IMR-90 (cell line): ENCODE measurements at regions not wholly inside any gene's neighbourhood (a gene's known extent, or its start where the extent isn't known, plus 50 kb on each side); places are given as distances from the start of the nearest gene placed in this dataset.

Experiments
- ATAC-seq: fragments of 200-7000 bp; cut with Tn5 transposase; 2 replicates; pipeline ENCODE4 v1.9.1; 2020; ENCODE audit warnings: low read depth, mild to moderate bottlenecking, moderate library complexity
- BruUV-seq: library from RNA; stranded (reverse); fragments of 400-500 nt; replicated peaks from 2 replicates; lab custom pipeline; 2021; lab: Mats Ljungman, UMichigan
- CTCF ChIA-PET: fragments of 300-600 bp; formaldehyde crosslinking; extraction: SDS; loops from one replicate; lab custom pipeline; 2021; ENCODE audit warnings: antibody characterized with exemption; lab: Yijun Ruan, JAX
- POLR2A ChIA-PET: fragments of 300-600 bp; sonication (Branson Sonifier 250); formaldehyde crosslinking; loops from one replicate; lab custom pipeline; 2022; ENCODE audit warnings: antibody characterized with exemption; ENCODE audit not compliant: unreplicated experiment; lab: Charles Lee
- DNase-seq: peaks from one replicate; pipeline ENCODE4 v3.0.0; 2013
- H2AFZ ChIP-seq: replicated peaks from 2 replicates; pipeline ENCODE3; 2013; ENCODE audit warnings: low read length, mild to moderate bottlenecking; ENCODE audit not compliant: poor library complexity
- H2AK5ac ChIP-seq: 2 replicates; pipeline ENCODE4 v1.6.1; 2013; ENCODE audit warnings: low read depth, low read length, inconsistent platforms
- H2AK9ac ChIP-seq: replicated peaks from 2 replicates; pipeline ENCODE3; 2013; ENCODE audit warnings: mild to moderate bottlenecking, low read depth, low read length, moderate library complexity; ENCODE audit not compliant: poor library complexity
- H2BK120ac ChIP-seq: 2 replicates; pipeline ENCODE4 v1.6.1; 2013; ENCODE audit warnings: low read depth, low read length, inconsistent platforms
- H2BK15ac ChIP-seq: 3 replicates; pipeline ENCODE4 v1.6.1; 2013; ENCODE audit warnings: low read depth, low read length, inconsistent platforms
- H2BK20ac ChIP-seq: 2 replicates; pipeline ENCODE4 v1.6.1; 2013; ENCODE audit warnings: low read depth, mild to moderate bottlenecking, inconsistent platforms, low read length, moderate library complexity
- H2BK5ac ChIP-seq: 2 replicates; pipeline ENCODE4 v1.6.1; 2013; ENCODE audit warnings: mild to moderate bottlenecking, low read depth, low read length, inconsistent platforms; ENCODE audit not compliant: poor library complexity, severe bottlenecking
- H3K14ac ChIP-seq: replicated peaks from 2 replicates; pipeline ENCODE4 v1.6.1; 2013; ENCODE audit warnings: low read depth, low read length, inconsistent platforms
- H3K18ac ChIP-seq: 2 replicates; pipeline ENCODE4 v1.6.1; 2013; ENCODE audit warnings: low read depth, low read length, control low read depth
- H3K23ac ChIP-seq: 2 replicates; pipeline ENCODE4 v1.6.1; 2013; ENCODE audit warnings: low read depth, low read length, inconsistent platforms
- H3K27ac ChIP-seq: 2 replicates; pipeline ENCODE4 v1.5.1; 2013; ENCODE audit warnings: mild to moderate bottlenecking, control low read depth, low read length; ENCODE audit not compliant: insufficient read depth
- H3K27me3 ChIP-seq: 2 replicates; pipeline ENCODE4 v1.6.1; 2013; ENCODE audit warnings: low read length; ENCODE audit not compliant: control insufficient read depth, insufficient read depth
- H3K36me3 ChIP-seq: 2 replicates; pipeline ENCODE4 v1.6.1; 2013; ENCODE audit warnings: low read length, mixed read lengths; ENCODE audit not compliant: control insufficient read depth, insufficient read depth
- H3K4ac ChIP-seq: 2 replicates; pipeline ENCODE4 v1.6.1; 2013; ENCODE audit warnings: low read depth, low read length, inconsistent platforms
- H3K4me1 ChIP-seq: 2 replicates; pipeline ENCODE4 v1.6.1; 2013; ENCODE audit warnings: low read length, mixed read lengths; ENCODE audit not compliant: control insufficient read depth, insufficient read depth
- H3K4me2 ChIP-seq: 2 replicates; pipeline ENCODE4 v1.6.1; 2013; ENCODE audit warnings: low read depth, mild to moderate bottlenecking, control low read depth, low read length, moderate library complexity
- H3K4me3 ChIP-seq: 2 replicates; pipeline ENCODE4 v1.5.1; 2013; ENCODE audit warnings: low read depth, mild to moderate bottlenecking, control low read depth, low read length, moderate library complexity; ENCODE audit not compliant: insufficient read depth
- H3K56ac ChIP-seq: 2 replicates; pipeline ENCODE4 v1.6.1; 2013; ENCODE audit warnings: low read length, inconsistent platforms; ENCODE audit not compliant: insufficient read depth; ENCODE audit errors: extremely low read depth
- H3K79me1 ChIP-seq, 2 experiments: 2 replicates each; pipeline ENCODE4 v1.6.1; 2013; ENCODE audit warnings: low read length in 2 of 2, inconsistent platforms in 1 of 2, low read depth in 1 of 2
- H3K9ac ChIP-seq: 2 replicates; pipeline ENCODE4 v1.6.1; 2013; ENCODE audit warnings: low read depth, low read length, control low read depth
- H3K9me1 ChIP-seq: 2 replicates; pipeline ENCODE4 v1.6.1; 2013; ENCODE audit warnings: low read length, inconsistent platforms; ENCODE audit not compliant: insufficient read depth
- H3K9me3 ChIP-seq: 2 replicates; pipeline ENCODE4 v1.6.1; 2013; ENCODE audit warnings: low read length; ENCODE audit not compliant: control insufficient read depth, insufficient read depth
- H4K20me1 ChIP-seq: 2 replicates; pipeline ENCODE4 v1.6.1; 2013; ENCODE audit warnings: low read length, inconsistent platforms; ENCODE audit not compliant: insufficient read depth
- H4K5ac ChIP-seq: 2 replicates; pipeline ENCODE4 v1.6.1; 2013; ENCODE audit warnings: mild to moderate bottlenecking, low read depth, low read length, control low read depth
- H4K8ac ChIP-seq, 2 experiments: 2 replicates each; pipeline ENCODE4 v1.6.1; 2013; ENCODE audit warnings: low read depth in 2 of 2, low read length in 2 of 2, control low read depth in 1 of 2, inconsistent platforms in 1 of 2
- H4K91ac ChIP-seq: 2 replicates; pipeline ENCODE4 v1.6.1; 2013; ENCODE audit warnings: low read depth, low read length, inconsistent platforms; ENCODE audit not compliant: insufficient read depth
- CEBPB ChIP-seq: IDR thresholded peaks from 2 replicates; pipeline ENCODE4 v1.6.1; 2012; ENCODE audit warnings: low read depth, low read length, improper control_type of control experiment
- FOS ChIP-seq: fragments of 150-350 bp; IDR thresholded peaks from 2 replicates; pipeline ENCODE4 v1.6.1; 2016; ENCODE audit warnings: low read depth, low read length
- MAFK ChIP-seq: IDR thresholded peaks from 2 replicates; pipeline ENCODE4 v1.6.1; 2012; ENCODE audit warnings: low read depth, low read length, improper control_type of control experiment
- POLR2A ChIP-seq: IDR thresholded peaks from 2 replicates; pipeline ENCODE4 v1.6.1; 2012; ENCODE audit warnings: mild to moderate bottlenecking, low read depth, low read length
- WGBS, 2 experiments: methylation state at CpG; one replicate each; pipeline versions ENCODE4 v1.1.5 to v1.1.7; 2013; ENCODE audit warnings: missing lambda C conversion rate in 2 of 2; ENCODE audit not compliant: insufficient read length in 1 of 2; ENCODE audit errors: extremely low coverage in 2 of 2; 5-methylcytosine and 5-hydroxymethylcytosine counted together
- dilution Hi-C: fragments of 300-500 bp; cut with HindIII; formaldehyde crosslinking; loops from one replicate; pipeline ENCODE4 v1.14.3; 2018; ENCODE audit warnings: low sequenced_read_pairs; ENCODE audit not compliant: unreplicated experiment
- in situ Hi-C: fragments of 300-500 bp; cut with MboI; formaldehyde crosslinking; loops from 3 replicates; pipeline ENCODE4 v1.14.3; 2019; ENCODE audit warnings: low sequenced_read_pairs, inconsistent platforms, mixed read lengths
- intact Hi-C: fragments of 100-400 bp; cut with micrococcal nuclease; formaldehyde crosslinking; loops from 2 replicates; pipeline ENCODE4 v1.10.0; 2022
- TF ChIP-seq, protein P1 (sequence below): fragments of 150-350 bp; IDR thresholded peaks from 2 replicates; pipeline ENCODE4 v1.6.1; 2016; ENCODE audit warnings: low read depth, mild to moderate bottlenecking, low read length, moderate library complexity, borderline replicate concordance

GRCh38 chr11:15816260-15816871, 540.0 kb downstream of the SOX6 start:
- Histone ChIP-seq H4K91ac (peak overlapping the region; percentile 57; the same call in 1 of the 2 replicates), H3K4me1 (peaks cover 8% of the 10 kb centered on the region), H2BK120ac (peak overlapping the region; percentile 70), H2AK5ac (peak overlapping the region; percentile 20; the same call in 1 of the 2 replicates), H2AK9ac (no peak overlapping the region), H2BK15ac (peak overlapping the region; percentile 59; the same call in 1 of the 3 replicates), H3K18ac (peak overlapping the region; percentile 30; the same call in 1 of the 2 replicates), H3K9me1 (no peaks in the 10 kb centered on the region; the same call in 1 of the 2 replicates), H3K4me3 (no peak overlapping the region), H3K27ac (peak overlapping the region; percentile 58; the same call in 1 of the 2 replicates), H3K56ac (no peak overlapping the region), H3K4me2 (peak overlapping the region; percentile 51), H3K14ac (peak overlapping the region; percentile 15), H2BK20ac (peak overlapping the region; percentile 70), H4K5ac (no peak overlapping the region; the same call in 1 of the 2 replicates), H3K4ac (peak overlapping the region; percentile 56; the same call in 1 of the 2 replicates), H3K79me1 (no peaks in the 10 kb centered on the region), H2BK5ac (peak overlapping the region; percentile 77), H3K27me3 (no peaks in the 10 kb centered on the region), H3K36me3 (no peaks in the 10 kb centered on the region), H2AFZ (peak overlapping the region; percentile 37), H3K23ac (no peak overlapping the region), H4K8ac (peak overlapping the region in 1 of 2 experiments; percentile 65; a peak in 1 of 4 replicates), H3K9ac (no peak overlapping the region), H3K9me3 (no peaks in the 10 kb centered on the region), H4K20me1 (no peaks in the 10 kb centered on the region)
- in situ Hi-C loops, result no loop called here
- ChIA-PET POLR2A (no interaction called here), CTCF (interaction anchor here (1.6 to 1.7 kb wide), 2 partner anchors 15 to 167 kb away, joined by 4 read pairs; no protein-coding TSS in a partner anchor)
- TF ChIP-seq MAFK (no peak), CEBPB (peak; percentile 99), FOS (peak; percentile 63; the same call in 1 of the 2 replicates), POLR2A (no peak)
- TF ChIP-seq, protein P1, sequence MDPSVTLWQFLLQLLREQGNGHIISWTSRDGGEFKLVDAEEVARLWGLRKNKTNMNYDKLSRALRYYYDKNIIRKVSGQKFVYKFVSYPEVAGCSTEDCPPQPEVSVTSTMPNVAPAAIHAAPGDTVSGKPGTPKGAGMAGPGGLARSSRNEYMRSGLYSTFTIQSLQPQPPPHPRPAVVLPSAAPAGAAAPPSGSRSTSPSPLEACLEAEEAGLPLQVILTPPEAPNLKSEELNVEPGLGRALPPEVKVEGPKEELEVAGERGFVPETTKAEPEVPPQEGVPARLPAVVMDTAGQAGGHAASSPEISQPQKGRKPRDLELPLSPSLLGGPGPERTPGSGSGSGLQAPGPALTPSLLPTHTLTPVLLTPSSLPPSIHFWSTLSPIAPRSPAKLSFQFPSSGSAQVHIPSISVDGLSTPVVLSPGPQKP, result no peak
- BruUV-seq, result no TSS peak
- DNase-seq (peak; percentile 92), ATAC-seq (peak; percentile 73)
- dilution Hi-C loops, result no loop called here
- intact Hi-C loops, result loop anchor here (2.0 kb wide), 1 partner anchor 166 kb away; no protein-coding TSS in a partner anchor
- WGBS, 2 experiments, result 80% methylated on average over 1 of the region's 2 CpGs; no CpG with 5 or more reads in 1 of the 2 experiments
